Testis (tissue), 2 donors: ENCODE measurements at regions not wholly inside any gene's neighbourhood (a gene's known extent, or its start where the extent isn't known, plus 50 kb on each side); places are given as distances from the start of the nearest gene placed in this dataset.

Experiments
- CTCF ChIP-seq, 3 experiments: fragments of 450-650 bp in 2 of 3; fragments of 200-600 bp in 1 of 3; sonication (generic) in 1 of 3; IDR thresholded peaks; one replicate each; pipeline ENCODE4 v1.5.1; 2016 to 2019; ENCODE audit warnings: antibody characterized with exemption in 3 of 3, mild to moderate bottlenecking in 2 of 3, moderate library complexity in 1 of 3
- POLR2A ChIP-seq: fragments of 450-650 bp; IDR thresholded peaks from one replicate; pipeline ENCODE4 v1.6.1; 2017; ENCODE audit warnings: antibody characterized with exemption, mild to moderate bottlenecking, moderate library complexity

GRCh38 chrX:113408843-113409242, 568.2 kb upstream of the AMOT start:
- no peak for TF ChIP-seq CTCF (IDR thresholded peaks at IDR 0.05)
- TF ChIP-seq POLR2A, result no peak
